MM.1S (cell line): ENCODE measurements at regions not wholly inside any gene's neighbourhood (a gene's known extent, or its start where the extent isn't known, plus 50 kb on each side); places are given as distances from the start of the nearest gene placed in this dataset.

Experiments
- DNase-seq: peaks from one replicate; pipeline ENCODE4 v3.0.0-alpha.2; 2015
- H2AFZ ChIP-seq: fragments of 300-600 bp; sonication (generic); 2 replicates; pipeline ENCODE4 v1.6.0; 2016; ENCODE audit warnings: antibody characterized with exemption, low read length
- H3F3A ChIP-seq: fragments of 300-600 bp; sonication (generic); 2 replicates; pipeline ENCODE4 v1.6.1; 2016; ENCODE audit warnings: mild to moderate bottlenecking, antibody characterized with exemption, low read length, moderate library complexity, mixed read lengths; ENCODE audit not compliant: insufficient read depth
- H3K27ac ChIP-seq: fragments of 300-600 bp; sonication (generic); 2 replicates; pipeline ENCODE4 v1.5.1; 2016; ENCODE audit warnings: mild to moderate bottlenecking, low read length
- H3K27me3 ChIP-seq: fragments of 300-600 bp; sonication (generic); replicated peaks from 2 replicates; pipeline ENCODE4 v1.6.0; 2016; ENCODE audit warnings: low read length; ENCODE audit not compliant: insufficient read depth
- H3K36me3 ChIP-seq: fragments of 300-600 bp; sonication (generic); replicated peaks from 2 replicates; pipeline ENCODE4 v1.6.1; 2016; ENCODE audit warnings: mild to moderate bottlenecking, low read length, mixed read lengths; ENCODE audit not compliant: insufficient read depth
- H3K4me1 ChIP-seq: fragments of 300-600 bp; sonication (generic); 2 replicates; pipeline ENCODE4 v1.6.1; 2016; ENCODE audit warnings: low read length, mixed read lengths
- H3K4me2 ChIP-seq: fragments of 300-600 bp; sonication (generic); 2 replicates; pipeline ENCODE4 v1.6.0; 2016; ENCODE audit warnings: low read depth, low read length
- H3K4me3 ChIP-seq: fragments of 300-600 bp; sonication (generic); 2 replicates; pipeline ENCODE4 v1.5.1; 2016; ENCODE audit warnings: low read length, mixed read lengths
- H3K79me2 ChIP-seq: fragments of 300-600 bp; sonication (generic); 2 replicates; pipeline ENCODE4 v1.6.1; 2016; ENCODE audit warnings: mixed run types, low read length, mixed read lengths
- H3K9ac ChIP-seq: fragments of 300-600 bp; sonication (generic); 2 replicates; pipeline ENCODE4 v1.6.1; 2016; ENCODE audit warnings: low read length, mixed read lengths
- H3K9me2 ChIP-seq: fragments of 300-600 bp; sonication (generic); replicated peaks from 2 replicates; pipeline ENCODE4 v1.6.1; 2016; ENCODE audit warnings: mild to moderate bottlenecking, low read length, mixed read lengths; ENCODE audit not compliant: insufficient read depth
- H3K9me3 ChIP-seq: fragments of 300-600 bp; sonication (generic); replicated peaks from 2 replicates; pipeline ENCODE4 v1.6.1; 2016; ENCODE audit warnings: mild to moderate bottlenecking, low read length, mixed read lengths; ENCODE audit not compliant: insufficient read depth
- H4K20me1 ChIP-seq: fragments of 300-600 bp; sonication (generic); 2 replicates; pipeline ENCODE4 v1.6.1; 2016; ENCODE audit warnings: mild to moderate bottlenecking, low read length, moderate library complexity, mixed read lengths; ENCODE audit not compliant: insufficient read depth
- EZH2 ChIP-seq: fragments of 300-600 bp; sonication (generic); optimal IDR thresholded peaks from 2 replicates; pipeline ENCODE3; 2017; ENCODE audit warnings: low read depth, mild to moderate bottlenecking, antibody characterized with exemption, low read length, mixed read lengths
- EZH2phosphoT487 ChIP-seq: fragments of 300-600 bp; sonication (generic); IDR thresholded peaks from 2 replicates; pipeline ENCODE4 v1.6.1; 2018; ENCODE audit warnings: antibody characterized with exemption, low read length
- TF ChIP-seq, protein P1 (sequence below): fragments of 300-600 bp; sonication (generic); IDR thresholded peaks from 2 replicates; pipeline ENCODE4 v1.5.1; 2016; ENCODE audit warnings: antibody characterized with exemption, low read length, mixed read lengths

DNA sequence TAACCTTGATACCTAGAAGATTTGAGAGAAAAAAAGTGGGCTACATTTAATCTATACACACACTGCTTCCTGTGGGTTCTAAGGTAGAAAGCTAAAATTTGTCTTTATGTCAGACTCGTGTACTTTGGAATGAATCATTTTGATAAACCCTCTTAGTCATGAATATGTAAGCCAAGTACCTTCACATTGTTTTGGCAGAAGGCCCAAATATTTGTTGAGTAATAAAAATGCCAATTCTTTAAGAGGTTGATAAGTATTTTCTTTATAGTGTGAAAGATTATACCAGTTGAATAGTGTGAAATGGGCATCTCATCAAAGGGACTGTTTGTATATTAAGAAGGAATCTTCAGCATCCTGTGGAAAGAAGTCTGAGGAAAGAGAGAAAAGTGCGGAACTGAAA, 1464.7 kb upstream of the ZEB2 start:
- TF ChIP-seq, protein P1, sequence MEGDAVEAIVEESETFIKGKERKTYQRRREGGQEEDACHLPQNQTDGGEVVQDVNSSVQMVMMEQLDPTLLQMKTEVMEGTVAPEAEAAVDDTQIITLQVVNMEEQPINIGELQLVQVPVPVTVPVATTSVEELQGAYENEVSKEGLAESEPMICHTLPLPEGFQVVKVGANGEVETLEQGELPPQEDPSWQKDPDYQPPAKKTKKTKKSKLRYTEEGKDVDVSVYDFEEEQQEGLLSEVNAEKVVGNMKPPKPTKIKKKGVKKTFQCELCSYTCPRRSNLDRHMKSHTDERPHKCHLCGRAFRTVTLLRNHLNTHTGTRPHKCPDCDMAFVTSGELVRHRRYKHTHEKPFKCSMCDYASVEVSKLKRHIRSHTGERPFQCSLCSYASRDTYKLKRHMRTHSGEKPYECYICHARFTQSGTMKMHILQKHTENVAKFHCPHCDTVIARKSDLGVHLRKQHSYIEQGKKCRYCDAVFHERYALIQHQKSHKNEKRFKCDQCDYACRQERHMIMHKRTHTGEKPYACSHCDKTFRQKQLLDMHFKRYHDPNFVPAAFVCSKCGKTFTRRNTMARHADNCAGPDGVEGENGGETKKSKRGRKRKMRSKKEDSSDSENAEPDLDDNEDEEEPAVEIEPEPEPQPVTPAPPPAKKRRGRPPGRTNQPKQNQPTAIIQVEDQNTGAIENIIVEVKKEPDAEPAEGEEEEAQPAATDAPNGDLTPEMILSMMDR = no peak
- TF ChIP-seq EZH2phosphoT487 (no peak), EZH2 (no peak)
- Histone ChIP-seq H3K36me3 (no peaks in the 10 kb centered on the region), H3K9me3 (no peaks in the 10 kb centered on the region), H3K4me1 (no peaks in the 10 kb centered on the region), H2AFZ (no peak overlapping the region), H3K9ac (no peak overlapping the region), H3F3A (no peaks in the 10 kb centered on the region), H4K20me1 (no peaks in the 10 kb centered on the region), H3K27ac (no peak overlapping the region), H3K4me3 (no peak overlapping the region), H3K4me2 (no peak overlapping the region), H3K79me2 (no peaks in the 10 kb centered on the region), H3K9me2 (no peaks in the 10 kb centered on the region), H3K27me3 (no peaks in the 10 kb centered on the region)
- no peak for DNase-seq

DNA sequence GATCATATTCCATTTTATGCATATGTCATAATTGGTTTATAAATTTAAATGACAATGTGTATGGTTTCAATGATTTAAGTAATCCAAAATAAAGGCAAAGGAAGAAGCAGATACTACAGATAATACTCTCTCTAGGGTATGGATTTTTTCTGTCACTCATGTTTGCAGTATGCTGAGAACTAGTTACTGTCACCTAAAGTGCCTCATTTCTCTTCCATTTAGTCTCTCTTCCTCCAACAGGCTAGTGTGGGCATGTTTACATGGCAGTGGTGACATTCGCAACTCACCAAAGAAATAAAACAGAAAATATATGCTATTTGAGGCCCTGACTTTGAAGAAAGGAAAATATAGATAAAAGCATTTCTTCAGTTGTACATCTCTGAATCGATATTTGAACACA, 1460.4 kb upstream of the ZEB2 start:
- Histone ChIP-seq H3K27me3 (no peaks in the 10 kb centered on the region), H3K36me3 (no peaks in the 10 kb centered on the region), H3K9me3 (no peaks in the 10 kb centered on the region), H3F3A (no peaks in the 10 kb centered on the region), H4K20me1 (no peaks in the 10 kb centered on the region), H3K79me2 (no peaks in the 10 kb centered on the region), H3K4me3 (no peak overlapping the region), H3K9me2 (no peaks in the 10 kb centered on the region), H2AFZ (no peak overlapping the region), H3K27ac (no peak overlapping the region), H3K4me1 (no peaks in the 10 kb centered on the region), H3K4me2 (no peak overlapping the region), H3K9ac (no peak overlapping the region)
- no peak for DNase-seq
- TF ChIP-seq EZH2phosphoT487 (no peak), EZH2 (no peak)
- TF ChIP-seq, protein P1 = no peak

DNA sequence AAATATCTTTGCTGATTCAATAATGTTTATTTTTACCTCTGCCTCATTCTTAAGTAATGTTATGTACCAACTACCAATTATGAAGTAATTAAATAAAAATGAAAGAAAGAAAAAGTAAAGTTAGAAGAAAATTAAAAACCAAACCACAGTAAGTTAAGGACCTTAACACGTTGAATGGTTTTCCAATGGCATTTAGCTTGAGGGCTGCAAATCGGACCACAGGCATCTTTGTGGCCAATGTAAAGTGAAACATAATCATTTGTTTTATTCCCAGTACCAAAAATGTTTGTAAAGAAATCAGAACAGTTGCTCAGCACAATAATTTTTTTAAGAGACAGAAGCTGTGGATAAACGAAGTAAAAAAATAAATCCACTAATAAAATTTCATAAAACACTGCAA, 1455.5 kb upstream of the ZEB2 start:
- Histone ChIP-seq H3K9me2 (no peaks in the 10 kb centered on the region), H3K4me2 (no peak overlapping the region), H2AFZ (no peak overlapping the region), H3K27ac (no peak overlapping the region), H3K27me3 (no peaks in the 10 kb centered on the region), H3K4me1 (no peaks in the 10 kb centered on the region), H3K9ac (no peak overlapping the region), H3K9me3 (no peaks in the 10 kb centered on the region), H3F3A (no peaks in the 10 kb centered on the region), H3K36me3 (no peaks in the 10 kb centered on the region), H3K79me2 (no peaks in the 10 kb centered on the region), H3K4me3 (no peak overlapping the region), H4K20me1 (no peaks in the 10 kb centered on the region)
- no peak for DNase-seq
- TF ChIP-seq EZH2 (no peak), EZH2phosphoT487 (no peak)
- TF ChIP-seq, protein P1 = no peak
